HG02970 (cell line): ENCODE measurements at regions not wholly inside any gene's neighbourhood (a gene's known extent, or its start where the extent isn't known, plus 50 kb on each side); places are given as distances from the start of the nearest gene placed in this dataset.
"Not testable (repeated sequence)": the region's sequence is repeated elsewhere in the genome, so short reads cannot be mapped to it uniquely, and the experiment has no call there.

ENCODE experiments used
- ATAC-seq: cut with Tn5 transposase; IDR thresholded peaks from one replicate; pipeline ENCODE4 v1.9.1; 2021; ENCODE audit warnings: mild to moderate bottlenecking, moderate library complexity, moderate number of reproducible peaks; ENCODE audit not compliant: unreplicated experiment, low FRiP score

GRCh38 chr1:233722212-233722979 lies 108.5 kb downstream of the KCNK1 start:
- no peak for ATAC-seq

GRCh38 chr1:233723387-233723786 lies 109.5 kb downstream of the KCNK1 start:
- no peak for ATAC-seq

DNA sequence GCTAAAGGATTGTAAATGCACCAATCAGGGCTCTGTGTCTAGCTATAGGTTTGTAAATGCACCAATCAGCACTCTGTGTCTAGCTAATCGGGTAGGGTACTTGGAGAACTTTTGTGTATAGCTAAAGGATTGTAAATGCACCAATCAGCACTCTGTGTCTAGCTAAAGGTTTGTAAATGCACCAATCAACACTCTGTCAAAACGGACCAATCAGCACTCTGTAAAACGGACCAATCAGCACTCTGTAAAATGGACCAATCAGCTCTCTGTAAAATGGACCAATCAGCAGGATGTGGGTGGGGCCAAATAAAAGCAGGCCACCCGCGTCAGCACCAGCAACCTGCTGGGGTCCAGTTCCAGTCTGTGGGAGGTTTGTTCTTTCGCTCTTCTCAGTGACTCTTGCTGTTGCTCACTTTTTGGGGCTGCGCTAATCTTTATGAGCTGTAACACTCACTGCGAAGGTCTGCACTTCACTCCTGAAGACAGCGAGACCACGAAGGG lies 110.3 kb downstream of the KCNK1 start:
- ATAC-seq = not testable (repeated sequence)

GRCh38 chr1:233725423-233725822 lies 111.5 kb downstream of the KCNK1 start:
- ATAC-seq = no peak

DNA sequence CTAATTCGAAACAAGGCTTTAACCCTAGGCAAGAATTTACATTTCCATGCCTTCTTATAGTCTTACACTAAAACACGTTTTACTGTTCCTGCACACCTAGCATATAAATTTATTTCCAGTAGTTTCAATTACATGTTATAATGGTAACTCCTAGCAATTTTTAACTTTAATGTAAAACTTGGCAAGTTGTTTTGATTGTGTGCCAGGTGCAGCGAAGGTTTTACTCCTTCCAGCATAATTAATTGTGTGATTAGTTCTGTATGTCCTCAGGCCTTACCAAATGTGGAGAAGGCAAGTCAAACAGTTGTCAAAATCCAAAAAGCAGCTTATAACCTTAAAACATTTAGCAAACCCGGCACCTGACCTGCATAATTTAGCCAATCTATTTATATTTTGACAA lies 114.8 kb downstream of the KCNK1 start:
- ATAC-seq = no peak

DNA sequence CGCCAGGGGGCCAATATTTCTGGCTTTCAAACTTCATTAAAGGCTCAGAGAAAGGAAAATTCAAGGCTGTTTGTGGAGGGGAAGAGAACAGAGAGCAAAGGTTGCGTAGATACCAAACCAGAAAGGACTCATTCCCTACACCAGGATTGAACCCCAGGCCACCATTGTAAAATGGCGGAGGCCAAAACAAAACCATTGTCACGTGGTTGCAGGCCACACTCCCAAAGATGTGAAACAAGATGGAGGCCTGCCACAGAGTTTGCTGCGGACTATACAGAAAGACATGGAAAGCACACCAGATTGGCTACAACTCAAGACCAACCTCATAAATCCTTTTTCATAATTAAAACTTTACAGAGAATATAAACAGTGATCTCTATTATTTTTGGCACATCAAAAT lies 116.5 kb downstream of the KCNK1 start:
- ATAC-seq = no peak

GRCh38 chr1:233730809-233731208 lies 116.9 kb downstream of the KCNK1 start:
- ATAC-seq = no peak

- no peak for ATAC-seq
Measured at GRCh38 chr1:233732206-233732605, 118.3 kb downstream of the KCNK1 start.

GRCh38 chr1:233734456-233734855 lies 120.5 kb downstream of the KCNK1 start:
- no peak for ATAC-seq

- no peak for ATAC-seq
Measured at GRCh38 chr1:233735331-233735730, 121.4 kb downstream of the KCNK1 start.

DNA sequence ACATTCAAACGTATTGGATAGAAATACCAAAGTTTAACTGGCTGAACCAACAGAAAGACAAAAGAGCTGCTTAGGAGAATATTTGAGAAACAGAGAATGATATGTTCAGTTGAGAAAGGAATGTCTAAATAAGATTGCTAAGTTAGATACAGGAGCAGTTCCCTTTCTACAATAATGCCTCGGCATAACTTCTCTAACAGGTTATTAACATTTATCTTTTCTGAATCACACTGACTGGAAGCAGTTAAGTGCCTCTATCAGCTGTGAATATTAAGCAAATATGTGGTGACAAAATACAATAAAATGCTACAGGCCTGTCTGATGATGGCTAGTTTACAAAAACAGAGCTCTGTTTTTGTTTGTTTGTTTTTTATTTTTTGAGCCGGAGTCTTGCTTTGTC lies 121.9 kb downstream of the KCNK1 start:
- no peak for ATAC-seq

GRCh38 chr1:233737341-233737740 lies 123.4 kb downstream of the KCNK1 start:
- ATAC-seq = no peak

DNA sequence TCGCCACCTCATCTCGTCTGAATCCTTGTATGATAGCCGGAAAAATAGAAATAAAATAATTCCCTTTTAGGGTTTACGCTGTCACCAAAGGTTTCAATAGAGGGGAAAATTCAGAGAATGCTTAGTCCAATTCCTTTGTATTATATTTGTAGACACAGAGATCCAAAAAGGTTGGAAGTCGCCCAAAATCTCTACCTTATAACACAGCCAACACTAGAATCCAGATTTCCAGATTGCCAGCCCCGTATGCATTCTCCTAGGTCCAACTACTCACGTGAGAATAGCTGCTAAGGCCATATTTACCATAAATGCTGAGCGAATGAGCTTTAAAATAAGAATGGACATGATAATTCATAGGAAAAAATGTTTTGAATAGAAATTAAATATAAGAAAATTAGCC lies 124.5 kb downstream of the KCNK1 start:
- no peak for ATAC-seq

DNA sequence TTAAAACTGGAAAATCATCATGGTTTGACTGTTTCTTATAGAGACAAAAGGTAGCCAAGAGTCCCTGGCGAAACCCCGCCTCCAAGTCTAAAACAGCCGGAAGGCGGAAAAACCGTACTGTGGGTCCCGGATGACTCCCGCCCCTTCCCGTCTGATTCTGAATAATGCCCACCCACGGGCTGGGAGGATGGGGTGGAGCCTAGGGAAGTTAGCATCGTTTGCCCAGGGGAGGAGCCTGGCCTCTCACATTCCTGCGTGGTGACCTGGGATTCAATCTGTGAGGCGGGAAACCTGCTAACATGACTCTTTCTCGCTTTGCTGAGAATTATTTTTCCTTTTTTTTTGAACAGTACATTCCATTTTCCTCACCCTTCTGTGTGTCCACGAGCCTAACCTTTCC lies 124.9 kb downstream of the KCNK1 start:
- ATAC-seq = no peak

GRCh38 chr1:233744779-233745513 lies 131.0 kb downstream of the KCNK1 start:
- ATAC-seq = no peak

GRCh38 chr1:233750139-233750538 lies 136.2 kb downstream of the KCNK1 start:
- no peak for ATAC-seq

DNA sequence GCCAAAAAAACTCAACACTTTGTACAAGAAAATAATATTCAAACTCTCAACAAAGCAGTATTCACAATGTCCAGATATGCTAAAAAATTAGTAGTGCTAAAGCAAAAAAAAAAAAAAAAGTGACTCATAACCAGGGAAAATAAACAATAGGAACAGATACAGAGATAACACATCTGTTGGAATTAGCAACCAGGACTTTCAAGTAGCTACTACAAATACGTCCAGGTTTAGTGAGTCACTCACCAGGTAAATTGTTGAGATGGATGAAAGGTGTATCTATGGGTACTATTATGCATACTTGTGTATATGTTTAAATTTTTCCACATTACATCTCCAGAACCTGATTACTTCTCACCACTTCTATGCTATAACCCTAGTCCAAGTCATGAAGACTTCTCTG lies 144.8 kb upstream of the SLC35F3 start:
- no peak for ATAC-seq

DNA sequence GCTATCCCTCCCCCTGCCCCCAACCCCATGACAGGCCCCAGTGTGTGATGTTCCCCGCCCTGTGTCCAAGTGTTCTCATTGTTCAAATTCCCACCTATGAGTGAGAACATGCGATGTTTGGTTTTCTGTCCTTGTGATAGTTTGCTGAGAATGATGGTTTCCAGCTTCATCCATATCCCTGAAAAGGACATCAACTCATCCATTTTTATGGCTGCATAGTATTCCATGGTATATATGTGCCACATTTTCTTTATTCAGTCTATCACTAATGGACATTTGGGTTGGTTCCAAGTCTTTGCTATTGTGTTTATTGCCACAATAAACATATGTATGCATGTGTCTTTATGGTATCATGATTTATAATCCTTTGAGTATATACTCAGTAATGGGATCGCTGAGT lies 140.2 kb upstream of the SLC35F3 start:
- not testable (repeated sequence) for ATAC-seq

DNA sequence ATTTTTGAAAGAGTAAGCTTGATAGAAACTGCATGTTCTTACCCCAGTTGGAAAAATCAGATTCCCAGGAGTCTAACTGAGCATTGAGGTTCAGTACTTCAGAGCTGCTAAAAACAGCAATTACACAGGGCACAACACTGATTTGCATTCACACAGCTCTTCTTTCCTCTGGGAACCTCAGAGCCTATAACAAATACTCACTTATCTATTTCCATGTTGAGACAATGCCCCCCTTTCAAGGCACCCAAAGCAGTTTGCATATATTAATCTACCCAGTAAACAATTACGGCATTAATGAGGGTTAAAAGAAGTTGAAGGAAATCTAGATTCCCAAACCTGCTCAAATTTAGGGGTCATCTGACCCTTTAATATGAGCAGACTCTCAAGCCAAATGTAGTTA lies 126.9 kb upstream of the SLC35F3 start:
- ATAC-seq = no peak

DNA sequence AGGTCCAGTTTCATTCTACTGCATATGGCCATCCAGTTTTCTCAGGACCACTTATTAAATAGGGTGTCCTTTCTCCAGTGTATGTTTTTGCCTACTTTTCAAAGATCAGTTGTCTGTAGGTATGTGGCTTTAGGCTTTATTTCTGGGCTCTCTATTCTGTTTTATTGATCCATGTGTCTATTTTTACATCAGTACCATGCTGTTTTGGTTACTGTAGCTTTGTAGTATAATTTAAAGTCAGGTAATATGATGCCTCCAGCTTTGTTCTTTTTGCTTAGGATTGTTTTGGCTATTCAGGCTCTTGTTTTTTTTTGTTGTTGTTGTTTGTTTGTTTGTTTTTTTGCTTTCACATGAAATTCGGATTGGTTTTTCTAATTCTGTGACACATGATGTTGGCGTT lies 124.4 kb upstream of the SLC35F3 start:
- ATAC-seq = no peak

GRCh38 chr1:233782937-233783586 lies 121.4 kb upstream of the SLC35F3 start:
- no peak for ATAC-seq
